ENCODE measurements at regions not wholly inside any gene's neighbourhood (a gene's known extent, or its start where the extent isn't known, plus 50 kb on each side); places are given as distances from the start of the nearest gene placed in this dataset.

DNA sequence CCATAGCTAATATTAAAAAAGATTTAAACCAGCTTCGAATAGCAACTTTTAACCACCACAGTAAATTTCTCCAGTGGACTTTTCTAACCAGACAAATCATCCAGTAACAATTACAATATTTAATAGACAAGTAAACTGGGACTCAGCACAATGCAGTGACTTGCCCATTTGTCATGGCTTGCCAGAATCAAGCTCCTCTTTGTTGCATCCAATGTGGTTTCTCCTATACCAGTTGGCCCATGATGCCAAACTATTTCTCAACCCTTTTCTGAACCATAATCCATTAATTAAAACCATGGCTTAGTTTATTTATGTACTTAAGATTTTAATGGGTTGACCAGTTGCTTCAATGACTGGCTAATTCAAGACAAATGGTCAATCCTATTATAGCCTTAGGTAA is 64.4 kb downstream of the DIO2 start:
- in situ Hi-C loops (cut with HindIII; ENCODE audit: low pct_ligation_motif_present, low pct_unique_long_range_greater_than_20kb, low sequenced_read_pairs): no loop called here
- DNase-seq: no peak

DNA sequence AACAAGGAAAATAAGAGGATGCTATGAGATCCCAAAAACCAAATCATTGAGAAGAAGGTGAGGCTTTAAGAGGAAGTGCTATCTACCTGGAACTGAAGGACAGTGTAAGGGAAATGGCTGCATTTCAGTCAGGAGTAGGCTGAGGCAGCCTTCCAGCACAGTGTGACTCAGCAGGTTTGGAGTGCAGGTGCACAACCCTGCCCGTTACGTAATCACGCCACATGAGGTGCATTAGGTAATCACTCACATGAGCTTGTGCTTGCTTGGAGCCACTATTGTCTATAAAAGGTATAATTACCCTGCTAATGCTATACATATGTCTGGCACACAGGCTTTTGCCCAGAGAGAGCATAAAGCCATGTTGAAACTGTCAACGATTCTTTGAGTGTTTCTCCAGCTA is 74.9 kb downstream of the DIO2 start:
- in situ Hi-C loops (cut with HindIII; ENCODE audit: low pct_ligation_motif_present, low pct_unique_long_range_greater_than_20kb, low sequenced_read_pairs): no loop called here
- DNase-seq: no peak

DNA sequence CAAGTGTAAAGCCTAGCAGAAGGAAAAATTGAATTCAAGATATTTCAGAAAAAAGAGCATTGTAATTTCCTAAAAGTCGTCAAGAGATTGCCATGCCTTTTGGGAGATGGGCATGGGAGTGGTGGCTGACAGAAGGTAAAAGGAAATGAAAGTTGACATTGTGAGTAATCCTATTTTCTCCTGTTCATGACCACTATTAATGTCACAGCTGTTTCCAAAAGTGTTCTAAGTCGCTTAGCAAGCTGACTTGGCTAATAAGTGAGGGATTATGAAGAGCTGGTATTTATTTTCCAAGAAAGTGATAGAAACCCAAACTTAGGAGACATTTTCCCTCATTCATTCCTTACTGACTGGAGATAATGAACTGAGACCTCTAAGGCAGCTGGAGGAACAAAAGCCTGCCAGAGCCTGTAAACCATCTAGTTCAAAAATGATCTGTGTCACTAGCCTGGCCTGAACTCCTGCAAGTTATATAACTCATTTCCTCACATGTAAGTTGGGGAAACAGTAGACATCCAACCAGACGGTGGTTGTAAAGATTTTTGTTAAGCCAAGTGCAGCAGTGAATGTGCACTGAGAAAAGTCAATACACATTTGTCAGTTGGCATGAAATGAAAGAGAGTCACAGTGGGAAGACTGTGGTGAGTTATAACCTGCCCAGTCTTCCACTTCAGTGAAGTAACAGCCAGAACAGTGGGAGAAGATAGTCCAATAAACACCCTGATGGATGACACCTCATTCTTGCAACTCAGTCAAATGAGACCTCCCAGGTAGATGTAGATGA is 75.8 kb downstream of the DIO2 start:
- no peak for DNase-seq
- in situ Hi-C loops (cut with HindIII; ENCODE audit: low pct_ligation_motif_present, low pct_unique_long_range_greater_than_20kb, low sequenced_read_pairs): no loop called here

DNA sequence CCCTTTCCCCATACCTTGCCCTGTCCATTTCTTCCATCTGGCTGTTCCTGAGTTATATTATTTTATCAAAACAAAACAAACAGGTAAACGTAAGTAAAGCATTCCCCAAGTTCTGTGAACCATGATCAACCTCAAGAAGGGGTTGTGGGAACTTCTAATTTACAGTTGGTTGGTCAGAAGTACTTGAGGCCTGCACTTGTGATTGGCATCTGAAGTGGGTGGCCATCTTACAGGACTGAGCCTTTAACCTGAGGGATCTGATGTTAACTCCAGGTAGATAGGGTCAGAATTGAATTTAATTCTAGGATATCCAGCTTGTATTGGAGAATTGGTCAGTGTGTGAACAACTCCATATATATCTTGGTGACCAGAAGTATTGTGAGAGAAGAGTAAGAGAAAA is 77.0 kb downstream of the DIO2 start:
- in situ Hi-C loops (cut with HindIII; ENCODE audit: low pct_ligation_motif_present, low pct_unique_long_range_greater_than_20kb, low sequenced_read_pairs): no loop called here
- no peak for DNase-seq

DNA sequence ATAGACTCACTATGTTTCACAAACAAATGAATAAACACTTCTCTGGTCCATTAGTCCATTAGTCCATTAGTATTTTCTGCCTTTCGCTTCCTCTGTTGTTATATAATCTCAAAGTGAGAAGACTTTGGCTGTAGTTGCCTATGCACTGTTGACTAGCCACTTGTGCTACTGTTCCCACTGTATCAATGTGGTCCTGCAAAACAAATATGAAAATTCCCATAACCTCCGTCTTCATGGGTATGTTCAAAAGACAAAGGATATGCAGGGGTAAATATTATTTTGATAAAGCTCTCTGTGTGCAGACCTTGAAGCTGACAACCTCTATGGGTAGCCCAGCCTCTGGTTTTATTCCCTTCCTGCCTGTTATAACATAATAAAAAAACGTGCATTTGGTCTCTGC is 77.8 kb downstream of the DIO2 start:
- DNase-seq: no peak
- in situ Hi-C loops (cut with HindIII; ENCODE audit: low pct_ligation_motif_present, low pct_unique_long_range_greater_than_20kb, low sequenced_read_pairs): no loop called here

DNA sequence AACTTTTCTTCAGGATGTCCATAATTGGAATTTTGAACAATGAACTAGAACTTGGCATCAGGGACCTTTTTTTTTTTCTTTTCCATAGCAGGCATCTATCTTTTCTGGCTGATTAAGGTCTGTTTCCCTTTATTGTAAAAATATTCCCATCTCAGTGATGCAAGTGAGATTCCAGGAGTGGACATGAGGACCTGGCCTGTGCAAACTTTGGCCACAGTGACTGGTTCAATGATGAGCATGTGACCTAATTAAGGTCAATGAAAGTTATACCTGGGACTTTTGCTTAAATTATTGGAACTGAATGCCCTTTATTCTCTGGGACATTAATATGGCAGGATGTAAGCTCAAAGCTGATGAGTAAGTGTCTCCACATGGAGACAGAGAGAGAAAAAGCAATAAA is 83.8 kb downstream of the DIO2 start:
- in situ Hi-C loops (cut with HindIII; ENCODE audit: low pct_ligation_motif_present, low pct_unique_long_range_greater_than_20kb, low sequenced_read_pairs): no loop called here
- DNase-seq: no peak

DNA sequence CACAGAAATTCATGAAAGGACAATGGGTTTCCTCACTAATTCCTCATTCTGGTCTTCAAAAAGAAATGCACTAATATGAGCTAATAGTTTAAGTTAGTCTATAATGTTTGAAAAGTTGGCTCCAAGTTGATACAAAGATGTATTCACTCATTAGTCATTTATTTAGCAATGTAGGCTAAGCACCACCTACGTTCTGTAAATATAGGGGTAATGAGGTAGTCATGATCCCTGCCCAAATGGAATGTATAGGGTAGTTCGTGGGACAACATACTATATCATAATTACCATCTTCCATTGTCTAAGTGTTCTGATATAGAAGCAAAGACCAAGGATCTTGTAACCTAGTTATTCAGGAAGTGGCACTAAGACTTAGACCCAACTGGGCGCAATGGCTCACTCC is 86.5 kb downstream of the DIO2 start:
- in situ Hi-C loops (cut with HindIII; ENCODE audit: low pct_ligation_motif_present, low pct_unique_long_range_greater_than_20kb, low sequenced_read_pairs): no loop called here
- no peak for DNase-seq

DNA sequence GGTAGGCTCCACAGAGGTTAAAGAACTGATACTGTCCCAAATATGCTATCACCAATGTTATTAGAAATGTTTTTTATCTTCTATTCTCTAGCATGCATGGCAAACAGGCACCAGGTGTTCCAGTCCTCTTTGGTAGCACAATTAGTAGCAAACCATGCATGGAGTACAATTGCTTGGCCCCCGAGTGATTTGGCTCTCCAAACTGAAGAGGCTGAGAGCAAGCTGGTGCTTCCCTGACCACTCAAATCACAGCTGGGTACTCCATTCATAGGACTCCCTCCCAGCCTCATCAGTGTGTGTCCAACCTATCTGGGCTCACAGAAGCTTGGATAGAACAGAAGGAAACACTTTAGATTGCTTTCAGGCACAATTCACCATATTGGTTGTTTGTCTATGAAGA is 93.4 kb downstream of the DIO2 start:
- DNase-seq: no peak
- in situ Hi-C loops (cut with HindIII; ENCODE audit: low pct_ligation_motif_present, low pct_unique_long_range_greater_than_20kb, low sequenced_read_pairs): no loop called here

DNA sequence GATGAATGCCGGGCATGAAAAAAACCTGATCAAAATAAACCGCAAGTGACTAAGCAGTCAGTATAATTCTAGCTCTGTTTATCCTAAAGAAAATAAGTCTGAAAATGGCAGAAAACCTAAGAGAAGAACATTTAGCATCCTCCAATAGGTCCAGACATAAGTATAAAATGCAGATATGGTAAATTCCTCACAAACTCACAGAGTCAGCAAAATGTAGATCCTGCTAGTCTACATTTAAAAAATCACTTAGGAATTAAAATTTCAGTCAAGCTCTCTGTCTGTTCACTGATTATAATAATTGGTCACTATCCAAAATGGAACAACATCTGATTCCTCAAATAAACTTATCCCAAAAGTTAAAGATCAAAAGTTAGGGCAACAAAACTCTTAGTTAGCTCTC is 95.1 kb downstream of the DIO2 start:
- no peak for DNase-seq
- in situ Hi-C loops (cut with HindIII; ENCODE audit: low pct_ligation_motif_present, low pct_unique_long_range_greater_than_20kb, low sequenced_read_pairs): no loop called here

DNA sequence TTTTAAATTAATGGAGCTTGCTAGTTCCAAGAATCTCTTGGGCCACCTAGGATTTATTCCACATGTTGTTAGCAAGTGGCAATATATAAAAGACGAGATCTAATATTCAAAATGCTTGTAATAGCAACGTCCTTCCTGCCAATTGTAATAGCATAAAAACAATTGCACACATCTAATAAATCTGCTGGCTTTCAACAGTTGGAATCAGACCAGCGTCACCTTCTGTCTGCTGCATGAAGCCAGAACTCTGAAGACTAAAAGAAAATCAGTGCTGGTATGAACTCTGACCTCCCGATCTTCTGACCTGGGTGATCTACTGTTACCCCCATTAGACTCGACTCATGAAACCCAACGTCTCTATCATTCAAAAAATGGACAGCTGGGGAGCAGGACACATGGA is 100.6 kb downstream of the DIO2 start:
- in situ Hi-C loops (cut with HindIII; ENCODE audit: low pct_ligation_motif_present, low pct_unique_long_range_greater_than_20kb, low sequenced_read_pairs): no loop called here
- DNase-seq: no peak

DNA sequence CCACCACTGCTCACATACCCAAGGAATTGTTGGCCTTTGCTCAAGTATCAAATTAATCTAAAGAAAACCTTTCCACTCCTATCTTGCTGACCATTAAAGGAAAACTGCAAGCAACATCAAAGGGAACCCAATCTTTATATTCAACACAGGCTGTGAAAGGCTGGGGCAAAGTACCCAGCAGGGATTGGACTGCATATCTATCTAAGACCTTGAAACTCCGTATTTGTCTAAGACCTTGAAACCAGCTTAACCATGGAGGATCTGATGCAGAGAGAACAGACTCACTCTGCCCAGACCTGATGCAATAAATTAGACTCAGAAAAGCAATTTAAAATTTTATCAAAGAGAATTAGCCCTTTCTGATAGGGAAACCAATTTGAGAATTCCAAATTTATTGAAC is 102.2 kb downstream of the DIO2 start:
- in situ Hi-C loops (cut with HindIII; ENCODE audit: low pct_ligation_motif_present, low pct_unique_long_range_greater_than_20kb, low sequenced_read_pairs): no loop called here
- DNase-seq: no peak

DNA sequence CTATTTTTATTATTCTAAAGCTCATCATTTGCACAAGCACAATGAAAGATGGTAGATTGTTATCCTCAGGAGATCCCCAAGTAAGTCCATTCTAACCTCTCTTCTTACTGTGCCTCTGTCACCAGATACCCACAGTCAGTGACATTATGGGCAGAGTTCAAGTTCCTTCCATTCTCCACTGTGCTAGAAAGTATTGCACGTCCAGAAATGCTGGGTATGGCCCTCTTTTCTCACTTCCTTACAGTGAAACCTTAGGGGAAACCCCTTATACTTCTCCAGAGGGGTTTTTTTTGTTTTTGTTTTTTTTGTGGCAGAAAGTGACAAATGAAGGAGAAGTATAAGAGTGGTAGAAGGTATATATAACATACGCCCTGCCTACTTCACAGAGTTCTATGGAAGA is 102.9 kb downstream of the DIO2 start:
- in situ Hi-C loops (cut with HindIII; ENCODE audit: low pct_ligation_motif_present, low pct_unique_long_range_greater_than_20kb, low sequenced_read_pairs): no loop called here
- no peak for DNase-seq

DNA sequence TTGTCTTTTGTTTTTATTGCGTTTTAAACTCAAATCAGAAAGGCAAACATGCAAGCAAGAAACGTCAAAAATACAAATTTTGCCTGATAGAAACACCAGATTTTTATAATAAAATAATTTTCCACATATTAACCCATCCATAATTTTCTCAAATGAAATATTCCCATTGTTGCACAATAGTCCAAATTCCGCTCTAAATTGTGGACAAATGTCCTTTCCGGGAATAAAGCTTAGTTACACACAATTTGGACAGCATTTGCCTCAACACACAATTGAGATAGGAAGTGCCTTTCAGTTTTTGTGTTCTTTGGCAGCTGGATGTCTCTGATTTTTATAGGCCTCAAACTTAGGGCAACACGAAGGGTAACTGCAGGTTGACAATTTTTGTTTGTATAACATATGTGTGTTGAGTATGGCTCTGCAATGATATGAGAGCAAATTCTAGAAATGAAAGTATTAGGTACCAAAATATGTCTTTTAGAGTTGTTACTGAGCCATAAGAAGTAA is 105.8 kb downstream of the DIO2 start:
- in situ Hi-C loops (cut with HindIII; ENCODE audit: low pct_ligation_motif_present, low pct_unique_long_range_greater_than_20kb, low sequenced_read_pairs): no loop called here
- no peak for DNase-seq

DNA sequence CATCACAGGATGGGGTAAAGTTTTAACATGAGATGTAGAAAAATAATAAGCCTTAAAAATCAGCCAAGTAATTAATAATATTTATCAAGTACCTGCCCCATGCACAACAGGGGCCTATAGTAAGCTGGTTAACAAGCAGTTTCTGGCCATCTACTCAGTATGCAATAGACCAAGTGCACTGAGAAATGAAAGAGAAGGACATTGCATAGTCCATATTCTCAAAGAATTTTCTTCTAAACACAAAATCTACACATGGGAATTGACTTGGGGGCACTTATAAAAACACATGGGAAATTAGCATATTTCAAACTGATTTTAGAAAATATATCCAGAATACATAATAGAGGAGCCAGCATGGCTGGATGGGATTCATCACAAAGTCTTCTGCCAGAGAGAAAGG is 109.5 kb downstream of the DIO2 start:
- in situ Hi-C loops (cut with HindIII; ENCODE audit: low pct_ligation_motif_present, low pct_unique_long_range_greater_than_20kb, low sequenced_read_pairs): no loop called here
- no peak for DNase-seq

DNA sequence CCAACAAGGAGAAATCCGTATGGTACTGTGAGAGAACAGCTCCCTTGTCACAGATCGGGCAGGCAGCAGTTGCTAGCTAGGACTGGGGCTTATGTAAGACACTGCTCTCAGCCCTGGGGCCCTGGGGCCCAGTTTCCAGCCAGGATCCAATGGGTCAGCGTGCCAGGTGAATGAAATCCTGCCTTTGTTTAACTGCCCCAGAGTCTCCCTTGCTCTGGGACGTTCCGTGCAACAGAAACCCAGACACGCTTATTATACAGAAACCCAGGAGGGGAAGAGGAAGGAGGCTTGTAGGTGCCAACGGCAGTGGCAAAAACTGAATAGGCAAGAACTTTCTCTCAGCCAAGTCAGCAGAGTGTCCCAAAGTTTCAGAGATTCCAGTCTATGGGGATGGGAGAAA is 110.6 kb downstream of the DIO2 start:
- no peak for DNase-seq

DNA sequence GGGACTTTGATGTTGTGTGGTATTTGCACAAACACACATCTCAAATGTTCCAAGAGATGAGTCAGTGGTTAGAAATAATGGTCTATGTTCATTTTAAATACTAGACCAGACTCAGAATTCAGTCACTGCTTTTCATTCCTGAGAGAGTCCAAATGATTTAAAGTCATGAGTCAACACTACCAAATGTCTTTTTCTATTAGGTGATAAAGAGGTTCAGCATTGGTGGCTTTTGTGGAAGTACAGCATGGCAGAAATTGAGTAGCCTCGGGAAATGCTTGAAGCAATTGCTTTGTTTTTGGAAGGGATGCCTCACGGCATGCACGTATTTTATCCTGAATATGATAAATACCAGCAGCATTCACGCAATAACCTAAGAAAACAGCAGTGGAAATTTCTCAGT is 115.7 kb downstream of the DIO2 start:
- in situ Hi-C loops (cut with HindIII; ENCODE audit: low pct_ligation_motif_present, low pct_unique_long_range_greater_than_20kb, low sequenced_read_pairs): no loop called here

More for the DNA sequence above, 110.6 kb downstream of the DIO2 start:
- in situ Hi-C loops (cut with HindIII; ENCODE audit: low pct_ligation_motif_present, low pct_unique_long_range_greater_than_20kb, low sequenced_read_pairs): no loop called here

DNA sequence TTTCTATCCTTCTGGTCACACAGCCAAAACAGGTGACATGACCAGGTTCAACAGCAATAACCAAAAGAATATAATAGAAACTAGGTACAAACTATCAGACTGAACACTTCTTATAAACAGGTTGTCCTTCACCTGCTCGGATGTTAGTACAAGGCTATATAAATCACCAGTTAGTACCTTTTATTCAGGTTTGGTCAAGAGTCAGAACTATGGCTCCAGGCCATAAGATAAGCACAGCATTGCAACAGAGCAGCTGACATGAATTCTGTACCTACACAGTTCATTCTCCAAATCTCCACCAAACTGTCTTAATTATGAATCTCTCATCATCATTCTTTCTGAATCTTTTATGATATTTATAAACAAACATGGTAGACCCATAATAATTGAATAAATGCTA is 123.9 kb downstream of the DIO2 start:
- DNase-seq: no peak
- in situ Hi-C loops (cut with HindIII; ENCODE audit: low pct_ligation_motif_present, low pct_unique_long_range_greater_than_20kb, low sequenced_read_pairs): no loop called here

More for the DNA sequence above, 115.7 kb downstream of the DIO2 start:
- DNase-seq: no peak

DNA sequence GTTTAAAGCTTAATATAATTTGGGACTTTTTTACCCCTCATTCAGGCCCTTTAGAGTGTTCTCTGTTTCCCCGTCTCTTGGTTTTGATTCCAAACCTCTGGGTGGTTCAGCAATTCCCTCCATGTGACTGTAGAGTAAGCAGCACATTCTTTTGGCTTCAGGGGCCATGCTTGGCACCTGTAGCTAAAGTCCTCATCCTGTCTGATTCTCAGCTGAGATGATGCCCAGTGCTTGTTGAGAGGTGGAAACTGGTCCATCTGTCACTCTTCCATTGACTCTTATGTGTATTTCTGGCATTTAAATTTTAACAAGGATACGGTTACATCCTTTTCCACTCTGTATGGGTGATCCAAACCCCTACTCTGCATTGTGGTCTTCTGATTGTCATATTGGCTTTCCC is 127.1 kb downstream of the DIO2 start:
- in situ Hi-C loops (cut with HindIII; ENCODE audit: low pct_ligation_motif_present, low pct_unique_long_range_greater_than_20kb, low sequenced_read_pairs): no loop called here
- DNase-seq: no peak

DNA sequence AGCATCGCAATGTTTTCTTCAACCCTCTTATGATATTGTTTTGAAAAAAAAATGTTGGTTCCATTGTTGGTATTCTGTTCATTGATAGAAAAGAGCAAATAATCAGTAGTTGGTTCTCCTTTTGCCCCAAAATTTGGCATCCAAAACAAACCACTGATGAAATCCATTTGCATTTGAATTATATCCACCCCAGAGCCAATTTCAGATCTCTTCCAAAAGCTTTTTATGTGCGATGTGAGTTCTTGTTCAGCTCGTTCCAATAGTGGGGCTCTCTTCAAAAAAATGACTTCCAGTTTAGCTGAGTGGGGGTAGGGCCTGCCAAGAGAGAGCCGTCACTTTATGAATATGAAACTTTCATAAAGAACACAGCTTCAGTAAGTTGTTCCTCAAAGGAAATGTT is 130.7 kb downstream of the DIO2 start:
- in situ Hi-C loops (cut with HindIII; ENCODE audit: low pct_ligation_motif_present, low pct_unique_long_range_greater_than_20kb, low sequenced_read_pairs): no loop called here
- DNase-seq: no peak

DNA sequence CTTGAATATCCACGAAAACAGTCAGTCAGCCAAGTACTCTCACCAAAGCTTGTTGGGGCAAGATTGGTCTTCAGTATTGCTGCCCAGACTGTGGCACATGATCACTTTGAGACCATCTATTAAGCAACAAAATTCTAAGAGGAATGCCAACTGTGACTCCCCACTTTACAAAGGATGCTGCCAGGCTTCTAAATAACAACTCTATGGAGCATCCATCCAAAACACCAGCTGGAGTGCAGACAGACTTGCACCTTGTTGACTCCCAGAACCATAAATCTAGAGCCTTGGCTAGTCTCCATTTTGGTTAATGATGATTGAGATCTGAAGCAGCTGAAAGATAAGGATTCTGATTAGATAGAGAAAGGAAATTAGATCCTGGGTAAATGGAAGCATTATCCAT is 132.8 kb downstream of the DIO2 start:
- DNase-seq: no peak
- in situ Hi-C loops (cut with HindIII; ENCODE audit: low pct_ligation_motif_present, low pct_unique_long_range_greater_than_20kb, low sequenced_read_pairs): no loop called here

DNA sequence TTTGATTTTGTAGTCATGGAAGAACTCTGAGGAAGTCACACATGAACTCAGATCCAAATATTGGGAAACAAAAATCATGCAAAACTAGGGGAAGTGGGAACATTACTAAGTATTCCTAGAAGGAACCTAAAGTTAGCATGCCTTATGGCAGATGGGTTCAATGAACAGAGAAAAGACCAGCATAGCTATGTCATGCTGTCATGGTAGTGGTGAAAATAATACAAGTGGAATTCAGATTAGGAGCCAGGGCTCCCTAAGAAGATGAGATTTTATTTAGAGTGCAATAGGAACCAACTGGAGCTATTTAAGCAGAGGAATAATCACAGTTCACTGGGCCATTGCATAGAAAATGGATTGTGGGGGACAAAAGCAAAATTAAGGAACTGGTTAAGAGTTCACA is 134.0 kb downstream of the DIO2 start:
- in situ Hi-C loops (cut with HindIII; ENCODE audit: low pct_ligation_motif_present, low pct_unique_long_range_greater_than_20kb, low sequenced_read_pairs): no loop called here
- no peak for DNase-seq

Data from ACHN (cell line).